ENCODE measurements at regions not wholly inside any gene's neighbourhood (a gene's known extent, or its start where the extent isn't known, plus 50 kb on each side); places are given as distances from the start of the nearest gene placed in this dataset.

DNA sequence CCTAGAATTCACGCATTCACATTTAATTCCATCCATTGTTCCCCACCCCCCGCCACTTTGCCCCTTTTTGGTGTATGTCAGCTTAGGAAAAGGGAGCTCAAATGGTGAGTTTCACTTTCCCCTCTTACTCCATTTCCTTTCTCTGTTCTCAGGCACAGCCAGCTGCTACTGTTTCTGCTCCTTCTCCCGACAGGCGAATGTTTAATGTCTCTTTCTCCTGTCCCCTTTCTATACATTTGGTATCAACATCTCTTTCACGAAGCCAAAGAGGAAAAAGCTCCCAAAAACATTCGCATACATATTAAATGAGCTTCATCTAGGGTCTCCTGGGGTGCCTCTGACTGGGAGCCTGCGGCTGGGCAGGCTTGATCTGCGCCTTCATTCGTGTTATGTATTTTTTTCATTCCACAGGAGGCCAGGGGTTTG, 124.2 kb upstream of the SATB2 start:
- TF ChIP-seq, protein P1, sequence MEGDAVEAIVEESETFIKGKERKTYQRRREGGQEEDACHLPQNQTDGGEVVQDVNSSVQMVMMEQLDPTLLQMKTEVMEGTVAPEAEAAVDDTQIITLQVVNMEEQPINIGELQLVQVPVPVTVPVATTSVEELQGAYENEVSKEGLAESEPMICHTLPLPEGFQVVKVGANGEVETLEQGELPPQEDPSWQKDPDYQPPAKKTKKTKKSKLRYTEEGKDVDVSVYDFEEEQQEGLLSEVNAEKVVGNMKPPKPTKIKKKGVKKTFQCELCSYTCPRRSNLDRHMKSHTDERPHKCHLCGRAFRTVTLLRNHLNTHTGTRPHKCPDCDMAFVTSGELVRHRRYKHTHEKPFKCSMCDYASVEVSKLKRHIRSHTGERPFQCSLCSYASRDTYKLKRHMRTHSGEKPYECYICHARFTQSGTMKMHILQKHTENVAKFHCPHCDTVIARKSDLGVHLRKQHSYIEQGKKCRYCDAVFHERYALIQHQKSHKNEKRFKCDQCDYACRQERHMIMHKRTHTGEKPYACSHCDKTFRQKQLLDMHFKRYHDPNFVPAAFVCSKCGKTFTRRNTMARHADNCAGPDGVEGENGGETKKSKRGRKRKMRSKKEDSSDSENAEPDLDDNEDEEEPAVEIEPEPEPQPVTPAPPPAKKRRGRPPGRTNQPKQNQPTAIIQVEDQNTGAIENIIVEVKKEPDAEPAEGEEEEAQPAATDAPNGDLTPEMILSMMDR (IDR thresholded peaks at IDR 0.05; ENCODE audit: poor library complexity): no peak
- TF ChIP-seq EZH2 (IDR thresholded peaks at IDR 0.05; ENCODE audit: borderline replicate concordance): no peak
- no peak for TF ChIP-seq EZH2phosphoT487 (IDR thresholded peaks at IDR 0.05; ENCODE audit: low read depth, severe bottlenecking, unreplicated experiment)

Data from hepatocyte (in vitro differentiated cells).